ENCODE measurements at regions not wholly inside any gene's neighbourhood (a gene's known extent, or its start where the extent isn't known, plus 50 kb on each side); places are given as distances from the start of the nearest gene placed in this dataset.

- Histone ChIP-seq H3K4me3 (no peak overlapping the region), H3K9me3 (no peaks in the 10 kb centered on the region), H3K27me3 (no peaks in the 10 kb centered on the region), H3K36me3 (no peaks in the 10 kb centered on the region), H3K27ac (no peak overlapping the region), H3K4me1 (no peaks in the 10 kb centered on the region)
- TF ChIP-seq CTCF (IDR thresholded peaks at IDR 0.05) (no peak), POLR2A (IDR thresholded peaks at IDR 0.05) (no peak)
- intact Hi-C loops (cut with DNase I) = no loop called here
- WGBS (ENCODE audit: insufficient coverage, low coverage, low lambda C conversion rate, missing lambda C conversion rate) = 74% methylated on average over 7 of the region's 7 CpGs
- no peak for ATAC-seq
- DNase-seq = no peak
Measured at GRCh38 chr10:69703766-69704630, 74.0 kb downstream of the FAM241B start.

- Histone ChIP-seq H3K4me3 (no peak overlapping the region), H3K9me3 (no peaks in the 10 kb centered on the region), H3K27me3 (no peaks in the 10 kb centered on the region), H3K4me1 (no peaks in the 10 kb centered on the region), H3K36me3 (no peaks in the 10 kb centered on the region), H3K27ac (no peak overlapping the region)
- 65% methylated on average over 4 of the region's 7 CpGs for WGBS (ENCODE audit: insufficient coverage, low coverage, low lambda C conversion rate, missing lambda C conversion rate)
- TF ChIP-seq POLR2A (IDR thresholded peaks at IDR 0.05) (no peak), CTCF (IDR thresholded peaks at IDR 0.05) (no peak)
- DNase-seq (no peak), ATAC-seq (no peak)
- intact Hi-C loops (cut with DNase I) = no loop called here
Measured at GRCh38 chr10:69709366-69709941, 79.4 kb downstream of the FAM241B start.

- no peaks in the 10 kb centered on the region for H3K4me1 ChIP-seq
- H3K27me3 ChIP-seq = no peaks in the 10 kb centered on the region
- DNase-seq = no peak
- ATAC-seq = no peak
- H3K4me3 ChIP-seq = no peak overlapping the region
- WGBS (ENCODE audit: insufficient coverage, low coverage, low lambda C conversion rate, missing lambda C conversion rate) = 75% methylated on average over 6 of the region's 9 CpGs
- TF ChIP-seq CTCF (IDR thresholded peaks at IDR 0.05) (no peak), POLR2A (IDR thresholded peaks at IDR 0.05) (no peak)
- no peaks in the 10 kb centered on the region for H3K36me3 ChIP-seq
- no peak overlapping the region for H3K27ac ChIP-seq
- no peaks in the 10 kb centered on the region for H3K9me3 ChIP-seq
- intact Hi-C loops (cut with DNase I) = loop anchor here in 1 of 2 donors (10.0 kb wide), 1 partner anchor 195 kb away; no protein-coding TSS in a partner anchor
Measured at GRCh38 chr10:69710008-69710888, 80.2 kb downstream of the FAM241B start.

- Histone ChIP-seq H3K27ac (no peak overlapping the region), H3K9me3 (no peaks in the 10 kb centered on the region), H3K4me1 (no peaks in the 10 kb centered on the region), H3K27me3 (no peaks in the 10 kb centered on the region), H3K4me3 (no peak overlapping the region), H3K36me3 (no peaks in the 10 kb centered on the region)
- no peak for ATAC-seq
- intact Hi-C loops (cut with DNase I) = loop anchor here in 1 of 2 donors (10.0 kb wide), 1 partner anchor 198 kb away; no protein-coding TSS in a partner anchor
- DNase-seq = no peak
- TF ChIP-seq POLR2A (IDR thresholded peaks at IDR 0.05) (no peak), CTCF (IDR thresholded peaks at IDR 0.05) (no peak)
- 80% methylated on average over 10 of the region's 12 CpGs for WGBS (ENCODE audit: insufficient coverage, low coverage, low lambda C conversion rate, missing lambda C conversion rate)
Measured at GRCh38 chr10:69712342-69712741, 82.3 kb downstream of the FAM241B start.

All from right lobe of liver (tissue), 6 donors.